WTC11 (cell line): ENCODE measurements at regions not wholly inside any gene's neighbourhood (a gene's known extent, or its start where the extent isn't known, plus 50 kb on each side); places are given as distances from the start of the nearest gene placed in this dataset.

Experiments used
- ARID4B ChIP-seq: sonication (generic); formaldehyde crosslinking; IDR thresholded peaks from 2 replicates; pipeline ENCODE4 v1.8.0; 2023; ENCODE audit warnings: missing genetic modification reagents, mild to moderate bottlenecking, borderline replicate concordance
- CREB1 ChIP-seq: sonication (generic); formaldehyde crosslinking; IDR thresholded peaks from 2 replicates; pipeline ENCODE4 v1.8.0; 2023; ENCODE audit warnings: mild to moderate bottlenecking, missing genetic modification reagents
- ESRRA ChIP-seq: sonication (generic); formaldehyde crosslinking; IDR thresholded peaks from 2 replicates; pipeline ENCODE4 v1.8.1; 2022; ENCODE audit warnings: mild to moderate bottlenecking, missing genetic modification reagents, borderline replicate concordance
- PREB ChIP-seq: sonication (generic); formaldehyde crosslinking; IDR thresholded peaks from 2 replicates; pipeline ENCODE4 v1.8.1; 2022; ENCODE audit warnings: mild to moderate bottlenecking, missing genetic modification reagents, moderate library complexity, borderline replicate concordance
- SMAD4 ChIP-seq: sonication (generic); formaldehyde crosslinking; IDR thresholded peaks from 2 replicates; pipeline ENCODE4 v1.8.0; 2022; ENCODE audit warnings: mild to moderate bottlenecking, missing genetic modification reagents
- STAT6 ChIP-seq: sonication (generic); formaldehyde crosslinking; conservative IDR thresholded peaks from 2 replicates; pipeline ENCODE4 v1.8.1; 2023; ENCODE audit warnings: mild to moderate bottlenecking, low read depth, missing genetic modification reagents, moderate library complexity
- TP53 ChIP-seq: sonication (generic); formaldehyde crosslinking; IDR thresholded peaks from 2 replicates; pipeline ENCODE4 v1.8.1; 2023; ENCODE audit warnings: mild to moderate bottlenecking, missing genetic modification reagents
- USF1 ChIP-seq: sonication (generic); formaldehyde crosslinking; IDR thresholded peaks from 2 replicates; pipeline ENCODE4 v1.8.0; 2022; ENCODE audit warnings: mild to moderate bottlenecking, missing genetic modification reagents
- TF ChIP-seq, protein P1 (sequence below): fragments of 200-600 bp; IDR thresholded peaks from 2 replicates; pipeline ENCODE4 v1.8.0; 2022; ENCODE audit warnings: antibody characterized with exemption
- TF ChIP-seq, protein P2 (sequence below): sonication (generic); formaldehyde crosslinking; IDR thresholded peaks from 2 replicates; pipeline ENCODE4 v1.8.0; 2022; ENCODE audit warnings: mild to moderate bottlenecking, missing genetic modification reagents

- TF ChIP-seq STAT6 (CRISPR knock-in tag) (no peak), TP53 (no peak), USF1 (CRISPR knock-in tag) (no peak), PREB (CRISPR knock-in tag) (no peak), ARID4B (CRISPR knock-in tag) (no peak), ESRRA (CRISPR knock-in tag) (no peak), CREB1 (CRISPR knock-in tag) (no peak), SMAD4 (CRISPR knock-in tag) (no peak)
- TF ChIP-seq, protein P1, sequence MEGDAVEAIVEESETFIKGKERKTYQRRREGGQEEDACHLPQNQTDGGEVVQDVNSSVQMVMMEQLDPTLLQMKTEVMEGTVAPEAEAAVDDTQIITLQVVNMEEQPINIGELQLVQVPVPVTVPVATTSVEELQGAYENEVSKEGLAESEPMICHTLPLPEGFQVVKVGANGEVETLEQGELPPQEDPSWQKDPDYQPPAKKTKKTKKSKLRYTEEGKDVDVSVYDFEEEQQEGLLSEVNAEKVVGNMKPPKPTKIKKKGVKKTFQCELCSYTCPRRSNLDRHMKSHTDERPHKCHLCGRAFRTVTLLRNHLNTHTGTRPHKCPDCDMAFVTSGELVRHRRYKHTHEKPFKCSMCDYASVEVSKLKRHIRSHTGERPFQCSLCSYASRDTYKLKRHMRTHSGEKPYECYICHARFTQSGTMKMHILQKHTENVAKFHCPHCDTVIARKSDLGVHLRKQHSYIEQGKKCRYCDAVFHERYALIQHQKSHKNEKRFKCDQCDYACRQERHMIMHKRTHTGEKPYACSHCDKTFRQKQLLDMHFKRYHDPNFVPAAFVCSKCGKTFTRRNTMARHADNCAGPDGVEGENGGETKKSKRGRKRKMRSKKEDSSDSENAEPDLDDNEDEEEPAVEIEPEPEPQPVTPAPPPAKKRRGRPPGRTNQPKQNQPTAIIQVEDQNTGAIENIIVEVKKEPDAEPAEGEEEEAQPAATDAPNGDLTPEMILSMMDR: no peak
- TF ChIP-seq, protein P2, sequence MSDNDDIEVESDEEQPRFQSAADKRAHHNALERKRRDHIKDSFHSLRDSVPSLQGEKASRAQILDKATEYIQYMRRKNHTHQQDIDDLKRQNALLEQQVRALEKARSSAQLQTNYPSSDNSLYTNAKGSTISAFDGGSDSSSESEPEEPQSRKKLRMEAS (CRISPR knock-in tag): no peak
Measured at GRCh38 chr7:47678641-47679380, 96.9 kb upstream of the TNS3 start.
